ENCODE measurements at regions not wholly inside any gene's neighbourhood (a gene's known extent, or its start where the extent isn't known, plus 50 kb on each side); places are given as distances from the start of the nearest gene placed in this dataset.

DNA sequence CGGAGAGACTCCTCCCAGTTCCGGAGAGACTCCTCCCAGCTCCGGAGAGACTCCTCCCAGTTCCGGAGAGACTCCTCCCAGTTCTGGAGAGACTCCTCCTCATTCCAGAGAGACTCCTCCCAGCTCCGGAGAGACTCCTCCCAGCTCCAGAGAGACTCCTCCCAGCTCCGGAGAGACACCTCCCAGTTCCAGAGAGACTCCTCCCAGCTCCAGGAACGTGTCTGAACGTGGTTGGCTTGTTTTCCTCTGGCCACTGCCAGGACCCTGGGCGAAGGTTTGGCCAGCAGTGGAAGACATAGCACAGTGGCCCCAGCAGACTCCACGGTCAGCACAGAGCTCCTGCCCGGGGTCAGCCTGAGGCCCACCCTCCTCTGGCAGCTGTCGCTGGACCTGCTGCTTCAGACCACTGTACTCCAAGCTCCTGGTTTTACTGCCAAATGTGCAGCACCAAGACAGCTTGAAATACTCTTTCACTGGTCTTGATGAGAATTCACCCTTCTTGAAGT lies 122.3 kb upstream of the AFDN start:
- TF ChIP-seq CTCF (IDR thresholded peaks at IDR 0.05) (no peak), POLR2A (IDR thresholded peaks at IDR 0.05) (no peak)

Data from thyroid gland (tissue), 4 donors.